ENCODE measurements at regions not wholly inside any gene's neighbourhood (a gene's known extent, or its start where the extent isn't known, plus 50 kb on each side); places are given as distances from the start of the nearest gene placed in this dataset.

GRCh38 chr2:239475161-239476028 lies 74.6 kb upstream of the HDAC4 start:
- TF ChIP-seq TAF1 (IDR thresholded peaks at IDR 0.05; ENCODE audit: borderline replicate concordance, insufficient read depth, low read length), result no peak
- no peak for TF ChIP-seq REST (IDR thresholded peaks at IDR 0.05; ENCODE audit: insufficient read depth in 1 of 2, low read depth in 2 of 2, low read length in 2 of 2)
- TF ChIP-seq FOXP2 (optimal IDR thresholded peaks at IDR 0.05; ENCODE audit: borderline replicate concordance, extremely low read depth, extremely low read length, insufficient read depth), result no peak
- TF ChIP-seq SIN3A (IDR thresholded peaks at IDR 0.05; ENCODE audit: borderline replicate concordance, insufficient read depth, low read length), result no peak
- TF ChIP-seq POLR2AphosphoS5 (IDR thresholded peaks at IDR 0.05; ENCODE audit: low read depth, low read length), result no peak

- TF ChIP-seq SIN3A (IDR thresholded peaks at IDR 0.05; ENCODE audit: borderline replicate concordance, insufficient read depth, low read length) (no peak), POLR2AphosphoS5 (IDR thresholded peaks at IDR 0.05; ENCODE audit: low read depth, low read length) (no peak), REST (IDR thresholded peaks at IDR 0.05; ENCODE audit: insufficient read depth in 1 of 2, low read depth in 2 of 2, low read length in 2 of 2) (no peak), TAF1 (IDR thresholded peaks at IDR 0.05; ENCODE audit: borderline replicate concordance, insufficient read depth, low read length) (no peak), FOXP2 (optimal IDR thresholded peaks at IDR 0.05; ENCODE audit: borderline replicate concordance, extremely low read depth, extremely low read length, insufficient read depth) (no peak)
Measured at GRCh38 chr2:239473211-239473805, 72.5 kb upstream of the HDAC4 start.

GRCh38 chr2:239472235-239472775 lies 71.5 kb upstream of the HDAC4 start:
- TF ChIP-seq TAF1 (IDR thresholded peaks at IDR 0.05; ENCODE audit: borderline replicate concordance, insufficient read depth, low read length) (no peak), REST (IDR thresholded peaks at IDR 0.05; ENCODE audit: insufficient read depth in 1 of 2, low read depth in 2 of 2, low read length in 2 of 2) (no peak), FOXP2 (optimal IDR thresholded peaks at IDR 0.05; ENCODE audit: borderline replicate concordance, extremely low read depth, extremely low read length, insufficient read depth) (no peak), SIN3A (IDR thresholded peaks at IDR 0.05; ENCODE audit: borderline replicate concordance, insufficient read depth, low read length) (no peak), POLR2AphosphoS5 (IDR thresholded peaks at IDR 0.05; ENCODE audit: low read depth, low read length) (no peak)

GRCh38 chr2:239471011-239471792 lies 70.4 kb upstream of the HDAC4 start:
- TF ChIP-seq REST (IDR thresholded peaks at IDR 0.05; ENCODE audit: insufficient read depth in 1 of 2, low read depth in 2 of 2, low read length in 2 of 2), result no peak
- no peak for TF ChIP-seq SIN3A (IDR thresholded peaks at IDR 0.05; ENCODE audit: borderline replicate concordance, insufficient read depth, low read length)
- no peak for TF ChIP-seq FOXP2 (optimal IDR thresholded peaks at IDR 0.05; ENCODE audit: borderline replicate concordance, extremely low read depth, extremely low read length, insufficient read depth)
- no peak for TF ChIP-seq POLR2AphosphoS5 (IDR thresholded peaks at IDR 0.05; ENCODE audit: low read depth, low read length)
- no peak for TF ChIP-seq TAF1 (IDR thresholded peaks at IDR 0.05; ENCODE audit: borderline replicate concordance, insufficient read depth, low read length)
